ENCODE measurements at regions not wholly inside any gene's neighbourhood (a gene's known extent, or its start where the extent isn't known, plus 50 kb on each side); places are given as distances from the start of the nearest gene placed in this dataset.

GRCh38 chr1:59139396-59139795 lies 157.5 kb upstream of the FGGY start:
- TF ChIP-seq, protein P1, sequence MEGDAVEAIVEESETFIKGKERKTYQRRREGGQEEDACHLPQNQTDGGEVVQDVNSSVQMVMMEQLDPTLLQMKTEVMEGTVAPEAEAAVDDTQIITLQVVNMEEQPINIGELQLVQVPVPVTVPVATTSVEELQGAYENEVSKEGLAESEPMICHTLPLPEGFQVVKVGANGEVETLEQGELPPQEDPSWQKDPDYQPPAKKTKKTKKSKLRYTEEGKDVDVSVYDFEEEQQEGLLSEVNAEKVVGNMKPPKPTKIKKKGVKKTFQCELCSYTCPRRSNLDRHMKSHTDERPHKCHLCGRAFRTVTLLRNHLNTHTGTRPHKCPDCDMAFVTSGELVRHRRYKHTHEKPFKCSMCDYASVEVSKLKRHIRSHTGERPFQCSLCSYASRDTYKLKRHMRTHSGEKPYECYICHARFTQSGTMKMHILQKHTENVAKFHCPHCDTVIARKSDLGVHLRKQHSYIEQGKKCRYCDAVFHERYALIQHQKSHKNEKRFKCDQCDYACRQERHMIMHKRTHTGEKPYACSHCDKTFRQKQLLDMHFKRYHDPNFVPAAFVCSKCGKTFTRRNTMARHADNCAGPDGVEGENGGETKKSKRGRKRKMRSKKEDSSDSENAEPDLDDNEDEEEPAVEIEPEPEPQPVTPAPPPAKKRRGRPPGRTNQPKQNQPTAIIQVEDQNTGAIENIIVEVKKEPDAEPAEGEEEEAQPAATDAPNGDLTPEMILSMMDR (IDR thresholded peaks at IDR 0.05; ENCODE audit: unreplicated experiment): no peak
- Mint-ChIP-seq H3K27me3 (ENCODE audit: insufficient read depth, unreplicated experiment) (no peaks in the 10 kb centered on the region), H3K9me3 (ENCODE audit: unreplicated experiment) (no peaks in the 10 kb centered on the region), H3K27ac (ENCODE audit: low read depth, unreplicated experiment) (no peak overlapping the region), H3K36me3 (ENCODE audit: insufficient read depth, unreplicated experiment) (peaks cover 6% of the 10 kb centered on the region), H3K4me1 (ENCODE audit: insufficient read depth, unreplicated experiment) (peaks cover 38% of the 10 kb centered on the region), H3K4me3 (ENCODE audit: unreplicated experiment) (no peak overlapping the region)
- ChIA-PET CTCF (interaction anchor here (0.7 kb wide), 1 partner anchor 133 kb away, joined by 3 read pairs; no protein-coding TSS in a partner anchor), POLR2A (no interaction called here)
- no TSS peak for BruUV-seq (replicated peaks)
- DNase-seq (ENCODE audit: unreplicated experiment): peak; percentile 34
- intact Hi-C loops (cut with micrococcal nuclease): no loop called here

DNA sequence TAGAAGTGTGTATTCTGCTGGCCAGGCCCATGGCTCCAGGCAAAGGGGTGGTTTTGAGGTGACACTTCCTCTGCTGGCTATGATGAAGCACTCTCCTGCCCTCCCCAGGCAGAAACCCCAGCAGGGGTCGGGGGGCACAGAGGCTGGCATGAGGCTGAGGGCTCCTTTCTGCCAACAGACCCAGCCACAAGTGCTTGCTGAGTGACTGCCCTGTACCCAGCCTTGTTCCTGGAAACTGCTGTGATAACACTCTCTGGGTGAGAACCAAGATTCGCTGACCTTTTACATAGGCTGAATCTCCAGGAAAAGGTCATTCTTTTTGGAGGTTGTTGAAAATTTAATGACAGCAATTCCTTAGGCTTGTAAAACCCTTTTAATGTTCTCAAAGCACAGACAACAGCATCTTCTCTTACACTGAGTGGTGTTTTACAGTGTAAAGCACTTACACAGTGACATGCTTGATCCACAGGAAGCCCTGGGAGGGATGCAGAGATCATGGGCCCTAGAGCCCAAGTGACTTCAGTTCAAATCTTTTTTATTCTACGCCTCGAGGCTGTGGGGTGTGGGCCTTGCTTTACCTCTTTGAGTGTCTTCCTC lies 155.5 kb upstream of the FGGY start:
- no peak overlapping the region for H3K27ac Mint-ChIP-seq (ENCODE audit: low read depth, unreplicated experiment)
- intact Hi-C loops (cut with micrococcal nuclease): no loop called here

DNA sequence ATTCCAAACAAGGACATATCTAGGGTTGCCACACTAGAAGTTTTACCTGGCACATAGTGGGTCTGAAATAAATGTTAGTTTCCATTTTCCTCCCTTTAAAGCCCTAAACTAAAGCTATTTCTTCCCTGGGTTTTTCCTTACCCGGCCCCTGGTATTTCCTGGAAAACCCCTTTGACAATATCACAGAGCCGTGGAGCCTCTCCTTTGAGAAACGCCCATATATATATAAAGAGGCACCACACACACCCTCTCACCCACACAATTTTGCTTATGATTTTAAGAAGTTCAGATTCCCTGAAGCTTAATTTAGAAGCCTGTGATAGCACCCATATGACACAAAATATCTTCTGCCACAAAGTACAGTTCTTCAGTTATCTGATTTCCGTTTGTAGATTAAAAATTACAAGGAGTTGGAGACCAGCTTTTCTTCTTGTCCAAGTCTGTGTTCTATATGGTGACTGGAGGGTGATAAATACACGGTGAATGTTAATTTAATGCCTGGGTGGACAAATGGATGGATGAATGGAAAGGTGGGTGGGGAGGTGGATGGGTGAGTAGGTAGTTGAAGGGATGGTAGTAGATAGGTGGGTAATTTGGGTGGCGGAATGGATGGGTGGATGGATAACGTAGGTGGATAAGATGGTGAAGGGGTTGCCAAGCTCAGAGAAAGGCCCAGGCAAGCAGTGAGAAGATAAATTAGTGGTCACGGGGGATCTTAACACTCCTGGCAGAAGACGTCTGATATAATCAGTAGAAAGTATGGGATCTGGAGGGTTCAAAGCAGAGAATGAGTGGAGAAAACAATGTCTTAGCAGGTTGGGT lies 154.4 kb upstream of the FGGY start:
- intact Hi-C loops (cut with micrococcal nuclease): no loop called here

More for the DNA sequence above, 155.5 kb upstream of the FGGY start:
- H3K9me3 Mint-ChIP-seq (ENCODE audit: unreplicated experiment): no peaks in the 10 kb centered on the region
- TF ChIP-seq, protein P1 (IDR thresholded peaks at IDR 0.05; ENCODE audit: unreplicated experiment): no peak
- POLR2A ChIA-PET: interaction anchor here (1.0 kb wide), 1 partner anchor 219 kb away, joined by 3 read pairs; no protein-coding TSS in a partner anchor
- no peak overlapping the region for H3K4me3 Mint-ChIP-seq (ENCODE audit: unreplicated experiment)
- H3K4me1 Mint-ChIP-seq (ENCODE audit: insufficient read depth, unreplicated experiment): peaks cover 28% of the 10 kb centered on the region
- no peaks in the 10 kb centered on the region for H3K27me3 Mint-ChIP-seq (ENCODE audit: insufficient read depth, unreplicated experiment)
- H3K36me3 Mint-ChIP-seq (ENCODE audit: insufficient read depth, unreplicated experiment): no peaks in the 10 kb centered on the region
- DNase-seq (ENCODE audit: unreplicated experiment): no peak
- BruUV-seq (replicated peaks): no TSS peak
- CTCF ChIA-PET: no interaction called here

GRCh38 chr1:59143133-59143487 lies 153.8 kb upstream of the FGGY start:
- Mint-ChIP-seq H3K4me1 (ENCODE audit: insufficient read depth, unreplicated experiment) (peaks cover 16% of the 10 kb centered on the region), H3K9me3 (ENCODE audit: unreplicated experiment) (no peaks in the 10 kb centered on the region), H3K36me3 (ENCODE audit: insufficient read depth, unreplicated experiment) (no peaks in the 10 kb centered on the region), H3K27ac (ENCODE audit: low read depth, unreplicated experiment) (peak overlapping the region; percentile 44), H3K27me3 (ENCODE audit: insufficient read depth, unreplicated experiment) (no peaks in the 10 kb centered on the region), H3K4me3 (ENCODE audit: unreplicated experiment) (no peak overlapping the region)
- ChIA-PET POLR2A (interaction anchor here (0.7 kb wide), 1 partner anchor 210 kb away, joined by 3 read pairs; no protein-coding TSS in a partner anchor), CTCF (interaction anchor here (1.0 to 1.6 kb wide), 2 partner anchors 7 to 12 kb away, joined by 3 read pairs; no protein-coding TSS in a partner anchor)
- BruUV-seq (replicated peaks): no TSS peak
- peak; percentile 72 for DNase-seq (ENCODE audit: unreplicated experiment)
- intact Hi-C loops (cut with micrococcal nuclease): no loop called here
- TF ChIP-seq, protein P1 (IDR thresholded peaks at IDR 0.05; ENCODE audit: unreplicated experiment): no peak

More for the DNA sequence above, 154.4 kb upstream of the FGGY start:
- POLR2A ChIA-PET: interaction anchor here (0.5 to 1.0 kb wide), 4 partner anchors 209 to 399 kb away, joined by 3 read pairs; no protein-coding TSS in a partner anchor
- H3K4me3 Mint-ChIP-seq (ENCODE audit: unreplicated experiment): no peak overlapping the region
- H3K4me1 Mint-ChIP-seq (ENCODE audit: insufficient read depth, unreplicated experiment): peaks cover 16% of the 10 kb centered on the region
- DNase-seq (ENCODE audit: unreplicated experiment): no peak
- no peaks in the 10 kb centered on the region for H3K27me3 Mint-ChIP-seq (ENCODE audit: insufficient read depth, unreplicated experiment)
- H3K36me3 Mint-ChIP-seq (ENCODE audit: insufficient read depth, unreplicated experiment): no peaks in the 10 kb centered on the region
- no TSS peak for BruUV-seq (replicated peaks)
- no peaks in the 10 kb centered on the region for H3K9me3 Mint-ChIP-seq (ENCODE audit: unreplicated experiment)
- H3K27ac Mint-ChIP-seq (ENCODE audit: low read depth, unreplicated experiment): peak overlapping the region; percentile 44
- CTCF ChIA-PET: interaction anchor here (0.8 to 1.0 kb wide), 2 partner anchors 13 to 27 kb away, joined by 3 to 4 read pairs; no protein-coding TSS in a partner anchor
- TF ChIP-seq, protein P1 (IDR thresholded peaks at IDR 0.05; ENCODE audit: unreplicated experiment): no peak
